ENCODE measurements at regions not wholly inside any gene's neighbourhood (a gene's known extent, or its start where the extent isn't known, plus 50 kb on each side); places are given as distances from the start of the nearest gene placed in this dataset.

- no peak for TF ChIP-seq CTCF (IDR thresholded peaks at IDR 0.05)
- TF ChIP-seq POLR2A (IDR thresholded peaks at IDR 0.05): no peak
Measured at GRCh38 chr2:64825831-64826491, 163.2 kb upstream of the SLC1A4 start.
